GM11168 (cell line): ENCODE measurements at regions not wholly inside any gene's neighbourhood (a gene's known extent, or its start where the extent isn't known, plus 50 kb on each side); places are given as distances from the start of the nearest gene placed in this dataset.
"Not testable (repeated sequence)": the region's sequence is repeated elsewhere in the genome, so short reads cannot be mapped to it uniquely, and the experiment has no call there.

Experiments used
- in situ Hi-C: fragments of 300-500 bp; cut with MboI; formaldehyde crosslinking; loops from one replicate; pipeline ENCODE4 v1.12.0; 2022; ENCODE audit warnings: low sequenced_read_pairs; ENCODE audit not compliant: unreplicated experiment

- in situ Hi-C loops, result not testable (repeated sequence)
Observed at GRCh38 chr22:10526079-10526478, 5001.9 kb upstream of the OR11H1 start.

GRCh38 chr22:10531141-10531540, 4996.9 kb upstream of the OR11H1 start:
- in situ Hi-C loops, result not testable (repeated sequence)

GRCh38 chr22:10572531-10572930, 4955.5 kb upstream of the OR11H1 start:
- in situ Hi-C loops, result not testable (repeated sequence)

GRCh38 chr22:10601071-10601470, 4926.9 kb upstream of the OR11H1 start:
- in situ Hi-C loops, result not testable (repeated sequence)

GRCh38 chr22:10631961-10632360, 4896.0 kb upstream of the OR11H1 start:
- in situ Hi-C loops, result not testable (repeated sequence)

GRCh38 chr22:10635341-10635740, 4892.7 kb upstream of the OR11H1 start:
- in situ Hi-C loops, result not testable (repeated sequence)

- in situ Hi-C loops, result not testable (repeated sequence)
Observed at GRCh38 chr22:10662818-10663217, 4865.2 kb upstream of the OR11H1 start.

- in situ Hi-C loops, result not testable (repeated sequence)
Observed at GRCh38 chr22:10673065-10673464, 4854.9 kb upstream of the OR11H1 start.

GRCh38 chr22:10678720-10679119, 4849.3 kb upstream of the OR11H1 start:
- in situ Hi-C loops, result not testable (repeated sequence)

- in situ Hi-C loops, result not testable (repeated sequence)
Observed at GRCh38 chr22:10685436-10685835, 4842.6 kb upstream of the OR11H1 start.

- in situ Hi-C loops, result not testable (repeated sequence)
Observed at GRCh38 chr22:10687256-10687655, 4840.7 kb upstream of the OR11H1 start.

GRCh38 chr22:10698836-10699235, 4829.2 kb upstream of the OR11H1 start:
- in situ Hi-C loops, result not testable (repeated sequence)

- in situ Hi-C loops, result not testable (repeated sequence)
Observed at GRCh38 chr22:10699301-10700097, 4828.5 kb upstream of the OR11H1 start.

- in situ Hi-C loops, result not testable (repeated sequence)
Observed at GRCh38 chr22:10708175-10708574, 4819.8 kb upstream of the OR11H1 start.

- in situ Hi-C loops, result not testable (repeated sequence)
Observed at GRCh38 chr22:10710923-10711322, 4817.1 kb upstream of the OR11H1 start.

- in situ Hi-C loops, result not testable (repeated sequence)
Observed at GRCh38 chr22:10722804-10723203, 4805.2 kb upstream of the OR11H1 start.

- in situ Hi-C loops, result not testable (repeated sequence)
Observed at GRCh38 chr22:10723966-10724365, 4804.0 kb upstream of the OR11H1 start.

- in situ Hi-C loops, result no loop called here
Observed at GRCh38 chr22:10727393-10727792, 4800.6 kb upstream of the OR11H1 start.

GRCh38 chr22:10729979-10730378, 4798.0 kb upstream of the OR11H1 start:
- in situ Hi-C loops, result not testable (repeated sequence)

GRCh38 chr22:10730706-10731105, 4797.3 kb upstream of the OR11H1 start:
- in situ Hi-C loops, result not testable (repeated sequence)

GRCh38 chr22:10731246-10731974, 4796.6 kb upstream of the OR11H1 start:
- in situ Hi-C loops, result not testable (repeated sequence)
